ENCODE measurements at regions not wholly inside any gene's neighbourhood (a gene's known extent, or its start where the extent isn't known, plus 50 kb on each side); places are given as distances from the start of the nearest gene placed in this dataset.

DNA sequence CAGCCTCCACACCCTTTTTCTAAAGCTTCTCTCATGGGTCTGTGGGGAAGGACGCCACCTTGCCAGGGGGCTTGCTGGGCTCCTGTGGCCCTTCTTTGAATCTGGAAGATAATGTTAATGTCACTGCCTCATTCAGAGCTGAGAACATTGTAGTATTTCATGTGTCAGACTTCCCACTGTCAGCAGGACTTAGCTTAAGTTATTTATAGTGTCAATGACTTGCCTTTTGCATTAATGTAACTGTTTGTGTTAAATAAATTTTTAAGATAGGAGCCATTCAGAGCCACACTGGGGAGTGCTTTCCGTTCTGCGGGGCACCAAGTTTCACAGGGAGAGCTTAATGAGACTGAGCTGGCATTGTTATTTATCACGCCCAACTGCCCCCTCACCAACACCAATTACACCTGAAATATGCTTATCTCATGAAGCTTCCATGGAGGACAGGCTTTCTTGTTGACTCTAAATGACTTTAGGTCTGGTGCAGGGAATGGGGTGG, 226.9 kb upstream of the UBL3 start:
- Histone ChIP-seq H3K4me1 (ENCODE audit: control insufficient read depth, insufficient read depth, low read length) (no peaks in the 10 kb centered on the region), H3K27me3 (ENCODE audit: control insufficient read depth, insufficient read depth, low read length) (no peaks in the 10 kb centered on the region), H3K4me3 (ENCODE audit: low read depth in 2 of 2, low read length in 2 of 2) (no peak overlapping the region), H3K36me3 (ENCODE audit: control insufficient read depth, insufficient read depth, low read length) (no peaks in the 10 kb centered on the region), H3K9me3 (ENCODE audit: control insufficient read depth, insufficient read depth, low read depth, low read length) (no peaks in the 10 kb centered on the region), H3K27ac (ENCODE audit: low read length) (no peak overlapping the region)
- TF ChIP-seq TCF7L2 (IDR thresholded peaks at IDR 0.05; ENCODE audit: low read depth, low read length) (no peak), SIN3A (IDR thresholded peaks at IDR 0.05; ENCODE audit: borderline replicate concordance, insufficient read depth, low read depth, low read length) (no peak), POLR2AphosphoS5 (IDR thresholded peaks at IDR 0.05; ENCODE audit: low read depth, low read length) (no peak)
- TF ChIP-seq, protein P1, sequence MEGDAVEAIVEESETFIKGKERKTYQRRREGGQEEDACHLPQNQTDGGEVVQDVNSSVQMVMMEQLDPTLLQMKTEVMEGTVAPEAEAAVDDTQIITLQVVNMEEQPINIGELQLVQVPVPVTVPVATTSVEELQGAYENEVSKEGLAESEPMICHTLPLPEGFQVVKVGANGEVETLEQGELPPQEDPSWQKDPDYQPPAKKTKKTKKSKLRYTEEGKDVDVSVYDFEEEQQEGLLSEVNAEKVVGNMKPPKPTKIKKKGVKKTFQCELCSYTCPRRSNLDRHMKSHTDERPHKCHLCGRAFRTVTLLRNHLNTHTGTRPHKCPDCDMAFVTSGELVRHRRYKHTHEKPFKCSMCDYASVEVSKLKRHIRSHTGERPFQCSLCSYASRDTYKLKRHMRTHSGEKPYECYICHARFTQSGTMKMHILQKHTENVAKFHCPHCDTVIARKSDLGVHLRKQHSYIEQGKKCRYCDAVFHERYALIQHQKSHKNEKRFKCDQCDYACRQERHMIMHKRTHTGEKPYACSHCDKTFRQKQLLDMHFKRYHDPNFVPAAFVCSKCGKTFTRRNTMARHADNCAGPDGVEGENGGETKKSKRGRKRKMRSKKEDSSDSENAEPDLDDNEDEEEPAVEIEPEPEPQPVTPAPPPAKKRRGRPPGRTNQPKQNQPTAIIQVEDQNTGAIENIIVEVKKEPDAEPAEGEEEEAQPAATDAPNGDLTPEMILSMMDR (IDR thresholded peaks at IDR 0.05) = no peak
- TF ChIP-seq, protein P2, sequence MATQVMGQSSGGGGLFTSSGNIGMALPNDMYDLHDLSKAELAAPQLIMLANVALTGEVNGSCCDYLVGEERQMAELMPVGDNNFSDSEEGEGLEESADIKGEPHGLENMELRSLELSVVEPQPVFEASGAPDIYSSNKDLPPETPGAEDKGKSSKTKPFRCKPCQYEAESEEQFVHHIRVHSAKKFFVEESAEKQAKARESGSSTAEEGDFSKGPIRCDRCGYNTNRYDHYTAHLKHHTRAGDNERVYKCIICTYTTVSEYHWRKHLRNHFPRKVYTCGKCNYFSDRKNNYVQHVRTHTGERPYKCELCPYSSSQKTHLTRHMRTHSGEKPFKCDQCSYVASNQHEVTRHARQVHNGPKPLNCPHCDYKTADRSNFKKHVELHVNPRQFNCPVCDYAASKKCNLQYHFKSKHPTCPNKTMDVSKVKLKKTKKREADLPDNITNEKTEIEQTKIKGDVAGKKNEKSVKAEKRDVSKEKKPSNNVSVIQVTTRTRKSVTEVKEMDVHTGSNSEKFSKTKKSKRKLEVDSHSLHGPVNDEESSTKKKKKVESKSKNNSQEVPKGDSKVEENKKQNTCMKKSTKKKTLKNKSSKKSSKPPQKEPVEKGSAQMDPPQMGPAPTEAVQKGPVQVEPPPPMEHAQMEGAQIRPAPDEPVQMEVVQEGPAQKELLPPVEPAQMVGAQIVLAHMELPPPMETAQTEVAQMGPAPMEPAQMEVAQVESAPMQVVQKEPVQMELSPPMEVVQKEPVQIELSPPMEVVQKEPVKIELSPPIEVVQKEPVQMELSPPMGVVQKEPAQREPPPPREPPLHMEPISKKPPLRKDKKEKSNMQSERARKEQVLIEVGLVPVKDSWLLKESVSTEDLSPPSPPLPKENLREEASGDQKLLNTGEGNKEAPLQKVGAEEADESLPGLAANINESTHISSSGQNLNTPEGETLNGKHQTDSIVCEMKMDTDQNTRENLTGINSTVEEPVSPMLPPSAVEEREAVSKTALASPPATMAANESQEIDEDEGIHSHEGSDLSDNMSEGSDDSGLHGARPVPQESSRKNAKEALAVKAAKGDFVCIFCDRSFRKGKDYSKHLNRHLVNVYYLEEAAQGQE (IDR thresholded peaks at IDR 0.05; ENCODE audit: insufficient read depth in 1 of 2, low read depth in 2 of 2, low read length in 1 of 2) = no peak
- ChIA-PET POLR2A (no interaction called here), CTCF (no interaction called here)
- no TSS peak for BruUV-seq (replicated peaks)
- no peak for DNase-seq (ENCODE audit: low read depth, low spot score)
- in situ Hi-C loops (cut with HindIII; ENCODE audit: low pct_unique_long_range_greater_than_20kb, low sequenced_read_pairs) = no loop called here
- intact Hi-C loops (cut with micrococcal nuclease; ENCODE audit: unreplicated experiment) = no loop called here
- ATAC-seq = no peak

DNA sequence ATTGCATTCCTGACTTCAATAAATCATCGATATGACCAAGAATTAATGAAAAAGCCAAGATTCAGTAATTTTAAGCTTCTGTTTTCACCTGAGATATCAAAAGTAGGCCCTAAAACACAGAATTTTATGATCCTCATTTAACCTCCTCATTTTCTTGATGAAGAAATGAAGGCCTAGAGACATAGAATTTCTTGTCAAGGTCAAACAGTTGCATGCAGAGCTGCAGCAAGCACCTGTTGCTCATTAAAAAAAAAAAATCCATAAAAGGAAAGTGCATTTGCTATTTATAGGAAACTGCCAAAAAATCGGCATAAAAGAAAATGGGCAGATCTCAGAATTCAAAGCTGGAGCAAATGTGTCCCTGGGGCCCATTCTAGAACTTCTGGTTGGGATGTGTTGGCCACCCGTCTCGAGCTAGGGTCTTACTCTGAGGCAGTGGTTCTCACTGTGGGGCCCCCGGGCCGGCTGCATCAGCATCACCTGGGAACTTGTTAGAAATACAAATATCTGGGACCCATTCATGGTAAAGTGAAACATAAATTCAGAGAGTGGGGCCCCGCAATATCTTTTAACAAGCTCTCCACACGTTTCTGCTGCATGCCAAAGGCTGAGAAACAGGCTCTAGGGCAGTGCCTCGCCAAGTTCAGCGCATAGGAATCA, 224.7 kb upstream of the UBL3 start:
- no TSS peak for BruUV-seq (replicated peaks)

More for the DNA sequence above, 224.7 kb upstream of the UBL3 start:
- H3K9me3 ChIP-seq (ENCODE audit: control insufficient read depth, insufficient read depth, low read depth, low read length) = no peaks in the 10 kb centered on the region
- H3K4me3 ChIP-seq (ENCODE audit: low read depth in 2 of 2, low read length in 2 of 2) = no peak overlapping the region
- ChIA-PET POLR2A (no interaction called here), CTCF (no interaction called here)
- H3K27me3 ChIP-seq (ENCODE audit: control insufficient read depth, insufficient read depth, low read length) = no peaks in the 10 kb centered on the region
- in situ Hi-C loops (cut with HindIII; ENCODE audit: low pct_unique_long_range_greater_than_20kb, low sequenced_read_pairs) (no loop called here), intact Hi-C loops (cut with micrococcal nuclease; ENCODE audit: unreplicated experiment) (no loop called here)
- H3K27ac ChIP-seq (ENCODE audit: low read length) = no peak overlapping the region
- TF ChIP-seq, protein P2 (IDR thresholded peaks at IDR 0.05; ENCODE audit: insufficient read depth in 1 of 2, low read depth in 2 of 2, low read length in 1 of 2) = no peak
- TF ChIP-seq SIN3A (IDR thresholded peaks at IDR 0.05; ENCODE audit: borderline replicate concordance, insufficient read depth, low read depth, low read length) = no peak
- TF ChIP-seq, protein P1 (IDR thresholded peaks at IDR 0.05) = no peak
- no peak for TF ChIP-seq POLR2AphosphoS5 (IDR thresholded peaks at IDR 0.05; ENCODE audit: low read depth, low read length)
- TF ChIP-seq TCF7L2 (IDR thresholded peaks at IDR 0.05; ENCODE audit: low read depth, low read length) = no peak
- DNase-seq (ENCODE audit: low read depth, low spot score) (no peak), ATAC-seq (no peak)
- H3K4me1 ChIP-seq (ENCODE audit: control insufficient read depth, insufficient read depth, low read length) = no peaks in the 10 kb centered on the region
- no peaks in the 10 kb centered on the region for H3K36me3 ChIP-seq (ENCODE audit: control insufficient read depth, insufficient read depth, low read length)
